Progenitor cell of endocrine pancreas (in vitro differentiated cells): ENCODE measurements at regions not wholly inside any gene's neighbourhood (a gene's known extent, or its start where the extent isn't known, plus 50 kb on each side); places are given as distances from the start of the nearest gene placed in this dataset.

Source experiments
- DNase-seq: peaks from one replicate; pipeline ENCODE4 v3.0.0; 2021; ENCODE audit warnings: low spot score; ENCODE audit not compliant: unreplicated experiment
- H3K27ac Mint-ChIP-seq: 2 replicates; pipeline ENCODE4 v1.8.0; 2021; ENCODE audit warnings: mild to moderate bottlenecking, moderate library complexity, mixed read lengths
- H3K27me3 Mint-ChIP-seq: 2 replicates; pipeline ENCODE4 v1.8.0; 2021; ENCODE audit warnings: mixed read lengths
- H3K36me3 Mint-ChIP-seq: 2 replicates; pipeline ENCODE4 v1.8.0; 2022; ENCODE audit warnings: mixed read lengths; ENCODE audit not compliant: insufficient read depth
- H3K4me1 Mint-ChIP-seq: 2 replicates; pipeline ENCODE4 v1.8.0; 2021; ENCODE audit warnings: low read depth, mixed read lengths
- H3K4me3 Mint-ChIP-seq: 2 replicates; pipeline ENCODE4 v1.8.0; 2021; ENCODE audit warnings: low read depth, mild to moderate bottlenecking, moderate library complexity, mixed read lengths
- H3K9me3 Mint-ChIP-seq: 2 replicates; pipeline ENCODE4 v1.8.0; 2021; ENCODE audit warnings: low read depth, mixed read lengths
- TF ChIP-seq, protein P1 (sequence below): fragments of 200-600 bp; sonication (generic); IDR thresholded peaks from one replicate; pipeline ENCODE4 v1.5.0; 2021; ENCODE audit warnings: antibody characterized with exemption, mild to moderate bottlenecking; ENCODE audit not compliant: unreplicated experiment

DNA sequence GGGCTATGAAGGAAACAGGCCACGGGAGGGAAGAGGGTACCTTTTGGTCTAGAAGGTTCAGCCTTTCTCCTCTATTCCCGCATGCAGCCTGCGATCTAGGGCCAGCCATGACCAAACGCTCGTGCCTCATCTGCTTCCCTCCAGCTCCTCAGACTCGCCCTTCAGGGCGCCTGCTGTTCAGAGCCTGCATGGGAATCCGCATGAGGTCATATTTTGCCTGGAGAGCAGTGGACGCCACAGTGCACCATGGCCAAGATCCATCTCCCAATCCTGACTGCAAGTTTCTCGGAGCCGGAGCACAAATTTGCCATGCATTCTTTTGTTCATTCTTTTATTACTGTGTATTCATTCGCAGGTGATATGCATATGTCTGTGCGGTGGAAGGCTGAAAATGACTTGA lies 608.1 kb downstream of the QKI start:
- Mint-ChIP-seq H3K4me1 (no peaks in the 10 kb centered on the region), H3K36me3 (no peaks in the 10 kb centered on the region), H3K27me3 (peaks cover 25% of the 10 kb centered on the region), H3K27ac (no peak overlapping the region), H3K4me3 (no peak overlapping the region), H3K9me3 (no peaks in the 10 kb centered on the region)
- TF ChIP-seq, protein P1, sequence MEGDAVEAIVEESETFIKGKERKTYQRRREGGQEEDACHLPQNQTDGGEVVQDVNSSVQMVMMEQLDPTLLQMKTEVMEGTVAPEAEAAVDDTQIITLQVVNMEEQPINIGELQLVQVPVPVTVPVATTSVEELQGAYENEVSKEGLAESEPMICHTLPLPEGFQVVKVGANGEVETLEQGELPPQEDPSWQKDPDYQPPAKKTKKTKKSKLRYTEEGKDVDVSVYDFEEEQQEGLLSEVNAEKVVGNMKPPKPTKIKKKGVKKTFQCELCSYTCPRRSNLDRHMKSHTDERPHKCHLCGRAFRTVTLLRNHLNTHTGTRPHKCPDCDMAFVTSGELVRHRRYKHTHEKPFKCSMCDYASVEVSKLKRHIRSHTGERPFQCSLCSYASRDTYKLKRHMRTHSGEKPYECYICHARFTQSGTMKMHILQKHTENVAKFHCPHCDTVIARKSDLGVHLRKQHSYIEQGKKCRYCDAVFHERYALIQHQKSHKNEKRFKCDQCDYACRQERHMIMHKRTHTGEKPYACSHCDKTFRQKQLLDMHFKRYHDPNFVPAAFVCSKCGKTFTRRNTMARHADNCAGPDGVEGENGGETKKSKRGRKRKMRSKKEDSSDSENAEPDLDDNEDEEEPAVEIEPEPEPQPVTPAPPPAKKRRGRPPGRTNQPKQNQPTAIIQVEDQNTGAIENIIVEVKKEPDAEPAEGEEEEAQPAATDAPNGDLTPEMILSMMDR, result no peak
- DNase-seq, result no peak

DNA sequence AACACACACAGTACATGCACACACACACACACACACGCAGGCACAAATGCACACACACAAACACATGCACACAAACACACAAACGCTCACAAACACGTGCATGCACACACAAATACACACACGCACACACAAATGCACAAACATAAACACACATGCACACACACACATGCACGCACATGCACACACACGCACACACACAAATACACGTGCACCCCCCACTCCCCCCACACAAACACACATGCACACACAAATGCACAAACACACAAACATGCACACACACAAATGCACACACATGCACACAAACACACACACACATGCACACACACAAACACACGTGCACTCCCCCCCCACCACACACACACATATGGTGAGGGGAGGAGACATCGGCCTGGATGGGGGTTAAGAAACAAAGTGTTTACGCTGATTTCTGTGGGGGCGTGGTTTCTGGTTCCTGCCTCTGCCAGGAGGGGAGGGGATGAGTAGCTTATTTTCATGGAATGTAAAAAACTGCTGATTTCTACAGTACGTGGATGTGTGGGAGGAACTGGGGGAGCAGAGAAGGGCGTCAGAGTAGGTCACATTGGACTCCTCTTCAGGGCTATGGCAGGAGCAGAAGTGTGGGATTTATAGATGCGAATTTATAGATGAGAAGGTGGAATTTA lies 607.2 kb downstream of the QKI start:
- Mint-ChIP-seq H3K4me1 (no peaks in the 10 kb centered on the region), H3K36me3 (no peaks in the 10 kb centered on the region), H3K9me3 (no peaks in the 10 kb centered on the region), H3K27me3 (peaks cover 31% of the 10 kb centered on the region), H3K27ac (no peak overlapping the region), H3K4me3 (no peak overlapping the region)
- TF ChIP-seq, protein P1, result no peak
- DNase-seq, result no peak

DNA sequence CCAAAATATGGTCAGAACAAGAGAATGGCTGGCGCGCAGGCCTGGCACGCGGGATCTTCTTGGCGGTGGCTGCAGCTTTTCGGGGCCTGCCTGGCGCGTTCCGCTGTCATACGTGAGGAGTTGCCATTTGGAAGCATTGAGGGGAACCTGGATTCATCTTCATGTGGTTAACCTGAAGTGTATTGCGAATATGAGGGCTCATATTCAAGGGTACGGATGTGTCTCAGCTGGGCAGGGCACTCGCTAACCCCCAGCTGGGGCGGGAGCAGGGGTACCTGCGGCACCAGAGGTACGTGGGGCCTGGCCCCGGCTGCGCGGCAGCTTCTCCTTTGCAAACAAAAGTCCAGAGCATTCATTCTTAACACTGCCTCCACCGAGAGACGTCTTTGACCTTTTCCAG lies 605.6 kb downstream of the QKI start:
- H3K4me1 Mint-ChIP-seq, result no peaks in the 10 kb centered on the region
- TF ChIP-seq, protein P1, result no peak
- no peaks in the 10 kb centered on the region for H3K36me3 Mint-ChIP-seq
- no peak overlapping the region for H3K4me3 Mint-ChIP-seq
- H3K27ac Mint-ChIP-seq, result no peak overlapping the region
- DNase-seq, result no peak
- H3K9me3 Mint-ChIP-seq, result no peaks in the 10 kb centered on the region
- H3K27me3 Mint-ChIP-seq, result peaks cover 33% of the 10 kb centered on the region

DNA sequence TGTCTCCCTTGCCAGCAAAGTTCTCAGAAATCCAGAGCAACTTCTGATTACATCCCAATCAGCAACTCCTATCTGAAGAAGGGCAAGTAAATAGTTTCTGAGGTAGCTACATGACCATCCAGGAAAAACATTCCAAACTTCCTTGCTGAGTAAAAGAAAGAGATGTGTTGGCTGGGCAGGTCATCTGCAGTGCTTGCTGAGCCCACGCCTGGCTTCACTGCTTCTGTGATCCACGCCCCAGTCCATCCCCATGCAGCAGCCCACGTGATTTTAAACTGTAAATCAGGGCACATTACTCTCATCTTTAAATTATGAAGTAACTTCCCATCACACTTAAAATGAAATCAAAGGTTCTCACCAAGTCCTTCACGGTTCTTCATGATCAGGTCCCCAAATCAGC lies 603.6 kb downstream of the QKI start:
- TF ChIP-seq, protein P1, result no peak
- Mint-ChIP-seq H3K27me3 (peaks cover 46% of the 10 kb centered on the region), H3K27ac (no peak overlapping the region), H3K9me3 (no peaks in the 10 kb centered on the region), H3K4me1 (no peaks in the 10 kb centered on the region), H3K4me3 (no peak overlapping the region), H3K36me3 (no peaks in the 10 kb centered on the region)
- DNase-seq, result no peak

DNA sequence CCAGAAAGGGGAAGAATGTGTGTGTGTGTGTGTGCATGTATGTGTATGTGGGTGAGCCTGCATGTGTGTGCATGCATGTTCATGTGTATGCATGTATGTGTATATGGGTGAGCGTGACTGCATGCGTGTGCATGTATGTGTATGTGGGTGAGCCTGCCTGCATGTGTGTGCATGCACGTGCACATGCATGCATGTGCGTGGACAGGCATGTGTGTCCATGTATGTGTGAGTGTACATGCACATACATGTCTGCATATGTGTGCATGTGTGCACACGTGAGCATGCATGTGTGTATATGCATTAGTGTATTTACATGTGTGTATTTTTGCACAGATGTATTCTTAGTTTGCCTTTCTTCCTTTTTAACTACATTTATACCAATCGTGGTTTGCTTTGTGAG lies 601.5 kb downstream of the QKI start:
- H3K4me3 Mint-ChIP-seq, result no peak overlapping the region
- no peaks in the 10 kb centered on the region for H3K4me1 Mint-ChIP-seq

More for the DNA sequence above, 601.5 kb downstream of the QKI start:
- H3K36me3 Mint-ChIP-seq, result no peaks in the 10 kb centered on the region
- DNase-seq, result no peak
- H3K9me3 Mint-ChIP-seq, result no peaks in the 10 kb centered on the region
- no peak overlapping the region for H3K27ac Mint-ChIP-seq
- peaks cover 33% of the 10 kb centered on the region for H3K27me3 Mint-ChIP-seq
- TF ChIP-seq, protein P1, result no peak
